H1 (cell line): ENCODE measurements at regions not wholly inside any gene's neighbourhood (a gene's known extent, or its start where the extent isn't known, plus 50 kb on each side); places are given as distances from the start of the nearest gene placed in this dataset.

Experiments used
- CTCF ChIA-PET: fragments of 300-600 bp; sonication (Branson Sonifier 250); formaldehyde crosslinking; loops from one replicate; lab custom pipeline; 2021; ENCODE audit not compliant: partially characterized antibody; lab: Charles Lee
- POLR2A ChIA-PET: fragments of 300-600 bp; sonication (Branson Sonifier 250); formaldehyde crosslinking; loops from one replicate; lab custom pipeline; 2021; ENCODE audit warnings: inconsistent platforms; ENCODE audit not compliant: partially characterized antibody; lab: Charles Lee
- DNase-seq, 2 experiments: peaks; one replicate each; pipeline versions ENCODE4 v3.0.0 to v3.0.0-alpha.2; 2010 to 2022; ENCODE audit warnings: low spot score in 2 of 2, low read depth in 1 of 2, mixed read lengths in 1 of 2
- FAIRE-seq: peaks from 2 replicates; lab custom pipeline; 2011; peaks lifted over from hg19 to GRCh38; lab: Jason Lieb, UNC
- H2AFZ ChIP-seq: 2 replicates; pipeline ENCODE4 v1.8.1; 2012; ENCODE audit warnings: low read length, inconsistent platforms
- H2AK5ac ChIP-seq: 2 replicates; pipeline ENCODE4 v1.6.1; 2013; ENCODE audit warnings: low read depth, low read length
- H2BK120ac ChIP-seq: replicated peaks from 2 replicates; pipeline ENCODE3; 2013; ENCODE audit warnings: low read depth, low read length, inconsistent platforms
- H2BK12ac ChIP-seq: 2 replicates; pipeline ENCODE4 v1.6.1; 2013; ENCODE audit warnings: low read depth, low read length
- H2BK15ac ChIP-seq: 2 replicates; pipeline ENCODE4 v1.6.1; 2013; ENCODE audit warnings: low read length
- H2BK20ac ChIP-seq: 2 replicates; pipeline ENCODE4 v1.6.1; 2013; ENCODE audit warnings: low read length
- H2BK5ac ChIP-seq: 2 replicates; pipeline ENCODE4 v1.6.1; 2013; ENCODE audit warnings: low read depth, low read length
- H3K14ac ChIP-seq: 2 replicates; pipeline ENCODE4 v1.6.1; 2013; ENCODE audit warnings: inconsistent platforms; ENCODE audit not compliant: insufficient read length
- H3K18ac ChIP-seq: 2 replicates; pipeline ENCODE4 v1.6.1; 2013; ENCODE audit warnings: low read length; ENCODE audit errors: extremely low read depth
- H3K23ac ChIP-seq: 2 replicates; pipeline ENCODE4 v1.6.1; 2013; ENCODE audit warnings: inconsistent platforms; ENCODE audit not compliant: insufficient read length
- H3K23me2 ChIP-seq: 2 replicates; pipeline ENCODE4 v1.6.1; 2013; ENCODE audit warnings: low read depth, low read length
- H3K27ac ChIP-seq: 2 replicates; pipeline ENCODE4 v1.6.1; 2011; ENCODE audit warnings: low read depth, low read length, inconsistent platforms
- H3K27me3 ChIP-seq, 4 experiments: replicated peaks in 1 of 4; 1 replicate in 1 of 4; 2 replicates in 3 of 4; pipeline versions ENCODE4 v1.6.1 to v1.8.1; 2011 to 2013; ENCODE audit warnings: low read length in 3 of 4, mild to moderate bottlenecking in 3 of 4, inconsistent platforms in 2 of 4, mixed read lengths in 2 of 4, moderate library complexity in 1 of 4; ENCODE audit not compliant: control insufficient read depth in 3 of 4, insufficient read depth in 3 of 4; ENCODE audit errors: extremely low read depth in 1 of 4
- H3K36me3 ChIP-seq, 4 experiments: 2 replicates each; pipeline versions ENCODE4 v1.6.1 to v1.8.1; 2011 to 2013; ENCODE audit warnings: mild to moderate bottlenecking in 4 of 4, low read length in 3 of 4, moderate library complexity in 2 of 4, control low read depth in 1 of 4, inconsistent platforms in 1 of 4; ENCODE audit not compliant: insufficient read depth in 4 of 4, control insufficient read depth in 2 of 4
- H3K4ac ChIP-seq: replicated peaks from 2 replicates; pipeline ENCODE3; 2013; ENCODE audit warnings: low read length, low read depth, mixed read lengths, inconsistent platforms; ENCODE audit not compliant: insufficient read length
- H3K4me1 ChIP-seq, 4 experiments: replicated peaks in 1 of 4; 1 replicate in 1 of 4; 2 replicates in 3 of 4; pipeline versions ENCODE4 v1.6.1 to v1.8.1; 2011 to 2013; ENCODE audit warnings: low read length in 3 of 4, inconsistent platforms in 2 of 4, mixed read lengths in 1 of 4; ENCODE audit not compliant: insufficient read depth in 4 of 4, control insufficient read depth in 3 of 4
- H3K4me2 ChIP-seq, 2 experiments: 2 replicates each; pipeline versions ENCODE4 v1.6.1 to v1.8.1; 2011 to 2013; ENCODE audit warnings: low read depth in 2 of 2, low read length in 2 of 2, control low read depth in 1 of 2, inconsistent platforms in 1 of 2, mild to moderate bottlenecking in 1 of 2; ENCODE audit not compliant: insufficient read depth in 1 of 2
- H3K4me3 ChIP-seq, 4 experiments: fragments of 200-600, 300-600 bp in 1 of 4; sonication (generic), shearing (Covaris generic), sonication (Bioruptor Twin) in 1 of 4; 2 replicates each; pipeline versions ENCODE4 v1.5.1 to v1.8.1; 2011 to 2016; ENCODE audit warnings: low read length in 4 of 4, low read depth in 3 of 4, control low read depth in 2 of 4, inconsistent platforms in 2 of 4, mild to moderate bottlenecking in 2 of 4, mixed read lengths in 1 of 4, moderate library complexity in 1 of 4; ENCODE audit not compliant: insufficient read depth in 2 of 4; ENCODE audit errors: extremely low read depth in 1 of 4
- H3K56ac ChIP-seq: replicated peaks from 2 replicates; pipeline ENCODE3; 2013; ENCODE audit warnings: low read depth, mild to moderate bottlenecking, mixed read lengths, low read length, inconsistent platforms; ENCODE audit not compliant: insufficient read length
- H3K79me1 ChIP-seq: 2 replicates; pipeline ENCODE4 v1.6.1; 2013; ENCODE audit warnings: low read depth, low read length, control low read depth
- H3K79me2 ChIP-seq, 2 experiments: 2 replicates each; pipeline versions ENCODE4 v1.6.1 to v1.8.1; 2012 to 2013; ENCODE audit warnings: low read length in 2 of 2, mild to moderate bottlenecking in 2 of 2, inconsistent platforms in 1 of 2; ENCODE audit not compliant: insufficient read depth in 2 of 2, control insufficient read depth in 1 of 2
- H3K9ac ChIP-seq, 4 experiments: replicated peaks in 1 of 4; 1 replicate in 1 of 4; 2 replicates in 3 of 4; pipeline versions ENCODE4 v1.6.1 to v1.8.1; 2011 to 2013; ENCODE audit warnings: low read depth in 3 of 4, low read length in 3 of 4, control low read depth in 2 of 4, mild to moderate bottlenecking in 2 of 4, moderate library complexity in 2 of 4, inconsistent platforms in 1 of 4; ENCODE audit errors: extremely low read depth in 1 of 4
- H3K9me3 ChIP-seq, 2 experiments: 2 replicates each; pipeline versions ENCODE4 v1.6.1 to v1.8.1; 2012 to 2013; ENCODE audit warnings: mild to moderate bottlenecking in 2 of 2, moderate library complexity in 2 of 2, control low read depth in 1 of 2, inconsistent platforms in 1 of 2, low read depth in 1 of 2, low read length in 1 of 2, mixed read lengths in 1 of 2; ENCODE audit not compliant: insufficient read depth in 2 of 2
- H4K20me1 ChIP-seq, 2 experiments: replicated peaks in 1 of 2; 2 replicates each; pipeline versions ENCODE3 to v1.8.1; 2011 to 2013; ENCODE audit warnings: inconsistent platforms in 2 of 2, low read length in 2 of 2, mild to moderate bottlenecking in 1 of 2; ENCODE audit not compliant: insufficient read depth in 2 of 2, control insufficient read depth in 1 of 2
- H4K5ac ChIP-seq: 2 replicates; pipeline ENCODE4 v1.6.1; 2013; ENCODE audit warnings: low read length, low read depth, mixed read lengths, inconsistent platforms; ENCODE audit not compliant: insufficient read length
- H4K8ac ChIP-seq: 2 replicates; pipeline ENCODE4 v1.8.0; 2013; ENCODE audit warnings: mild to moderate bottlenecking, moderate library complexity, low read length, inconsistent platforms; ENCODE audit not compliant: insufficient read depth; ENCODE audit errors: extremely low read depth
- H4K91ac ChIP-seq: replicated peaks from 2 replicates; pipeline ENCODE3; 2013; ENCODE audit warnings: low read length, mixed read lengths, inconsistent platforms; ENCODE audit not compliant: insufficient read length
- BCL11A ChIP-seq, 2 experiments: IDR thresholded peaks; one replicate each; pipeline ENCODE4 v1.6.1; 2011; ENCODE audit warnings: low read depth in 2 of 2, low read length in 2 of 2, mild to moderate bottlenecking in 2 of 2
- CBX8 ChIP-seq: fragments of 300-800, 300-1000 bp; sonication (generic); IDR thresholded peaks from 2 replicates; pipeline ENCODE4 v1.7.1; 2016; ENCODE audit warnings: low read depth, low read length, borderline replicate concordance
- CTBP2 ChIP-seq: IDR thresholded peaks from 2 replicates; pipeline ENCODE4 v1.7.0; 2011; ENCODE audit warnings: borderline replicate concordance, mild to moderate bottlenecking, moderate library complexity, mixed read lengths, low read length; ENCODE audit not compliant: insufficient read depth, insufficient read length
- FOSL1 ChIP-seq: IDR thresholded peaks from 2 replicates; pipeline ENCODE4 v1.6.1; 2011; ENCODE audit warnings: mild to moderate bottlenecking, low read depth, low read length, moderate library complexity; ENCODE audit not compliant: insufficient read depth
- KDM1A ChIP-seq: fragments of 200-600, 300-600 bp; sonication (generic); IDR thresholded peaks from 2 replicates; pipeline ENCODE4 v1.7.1; 2016; ENCODE audit warnings: mild to moderate bottlenecking, low read length, borderline replicate concordance
- PHF8 ChIP-seq: fragments of 200-600 bp; sonication (generic); conservative IDR thresholded peaks from 2 replicates; pipeline ENCODE4 v1.7.1; 2012; ENCODE audit warnings: low read depth, mild to moderate bottlenecking, inconsistent platforms, low read length, moderate library complexity
- SIN3A ChIP-seq, 2 experiments: IDR thresholded peaks in 1 of 2; conservative IDR thresholded peaks in 1 of 2; 2 replicates each; pipeline ENCODE4 v1.6.1; 2011 to 2012; ENCODE audit warnings: low read length in 2 of 2, improper control_type of control experiment in 1 of 2, low read depth in 1 of 2, mild to moderate bottlenecking in 1 of 2
- SIX5 ChIP-seq: IDR thresholded peaks from 2 replicates; pipeline ENCODE4 v1.6.1; 2011; ENCODE audit warnings: mild to moderate bottlenecking, low read depth, low read length
- SP2 ChIP-seq: IDR thresholded peaks from 2 replicates; pipeline ENCODE4 v1.6.1; 2012; ENCODE audit warnings: mild to moderate bottlenecking, low read length, inconsistent platforms
- TAF1 ChIP-seq: IDR thresholded peaks from 2 replicates; pipeline ENCODE4 v1.6.1; 2011; ENCODE audit warnings: mild to moderate bottlenecking, low read depth, low read length
- TBP ChIP-seq: IDR thresholded peaks from 2 replicates; pipeline ENCODE4 v1.6.1; 2011; ENCODE audit warnings: low read depth, low read length, improper control_type of control experiment

DNA sequence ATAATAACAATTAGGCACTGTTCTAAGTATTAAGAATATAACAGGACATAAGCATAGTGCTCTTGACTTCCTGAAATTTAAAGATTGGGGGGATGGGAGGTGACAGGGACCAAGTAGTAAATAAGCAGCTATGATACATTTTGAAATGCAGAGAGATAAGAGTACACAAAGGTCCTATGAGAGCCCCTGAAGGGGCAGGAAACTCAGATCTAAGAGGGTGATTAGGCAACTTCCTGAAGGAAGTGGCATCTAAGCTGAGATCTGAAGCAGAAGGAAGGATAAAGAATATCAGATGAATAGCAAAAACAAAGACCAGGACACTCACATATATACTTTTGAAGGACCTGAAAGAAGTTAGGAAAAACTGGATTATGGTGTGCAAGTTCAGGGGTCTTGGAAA lies 415.2 kb upstream of the FRG2C start:
- Histone ChIP-seq H3K14ac (no peak overlapping the region), H2BK12ac (no peak overlapping the region), H3K36me3 (no peaks in the 10 kb centered on the region), H4K91ac (no peak overlapping the region), H3K27ac (no peak overlapping the region), H3K4me1 (peaks cover 0 to 1% (median 0%) of the 10 kb centered on the region in 4 experiments; a peak in 1 of 7 replicates), H3K4me3 (no peak overlapping the region), H3K9me3 (no peaks in the 10 kb centered on the region), H4K20me1 (no peaks in the 10 kb centered on the region), H2BK20ac (no peak overlapping the region), H3K4ac (no peak overlapping the region), H2BK5ac (no peak overlapping the region), H3K27me3 (no peaks in the 10 kb centered on the region), H2AK5ac (no peak overlapping the region), H3K23ac (no peak overlapping the region), H3K23me2 (no peaks in the 10 kb centered on the region), H3K56ac (no peak overlapping the region), H4K8ac (no peak overlapping the region), H3K79me2 (no peaks in the 10 kb centered on the region), H3K4me2 (no peak overlapping the region), H3K18ac (no peak overlapping the region), H4K5ac (no peak overlapping the region), H2BK15ac (no peak overlapping the region), H2BK120ac (no peak overlapping the region), H3K9ac (no peak overlapping the region), H3K79me1 (no peaks in the 10 kb centered on the region), H2AFZ (no peak overlapping the region)
- ChIA-PET CTCF (interaction anchor here (1.1 kb wide), 1 partner anchor 44 kb away, joined by 3 read pairs; no protein-coding TSS in a partner anchor), POLR2A (no interaction called here)
- DNase-seq (no peak), FAIRE-seq (no peak)
- TF ChIP-seq PHF8 (no peak), TAF1 (no peak), FOSL1 (no peak), SIN3A (conservative IDR thresholded peaks at IDR 0.05 in 1 of 2, IDR thresholded peaks at IDR 0.05 in 1 of 2; ENCODE audit: low read depth in 1 of 2, low read length in 2 of 2) (no peak), SP2 (no peak), SIX5 (no peak), CBX8 (no peak), CTBP2 (no peak), TBP (no peak), BCL11A (IDR thresholded peaks at IDR 0.05; ENCODE audit: low read depth in 2 of 2, low read length in 2 of 2) (no peak), KDM1A (no peak)
